HEK293 (cell line): ENCODE measurements at regions not wholly inside any gene's neighbourhood (a gene's known extent, or its start where the extent isn't known, plus 50 kb on each side); places are given as distances from the start of the nearest gene placed in this dataset.

Experiments
- CTCF ChIA-PET: fragments of 350-600 bp; formaldehyde crosslinking; extraction: SDS; loops from one replicate; lab custom pipeline; 2021; ENCODE audit warnings: antibody characterized with exemption; lab: Yijun Ruan, JAX
- POLR2A ChIA-PET: fragments of 300-600 bp; formaldehyde crosslinking; extraction: SDS; loops from one replicate; lab custom pipeline; 2020; ENCODE audit warnings: antibody characterized with exemption, inconsistent platforms; lab: Yijun Ruan, JAX
- H3K27ac ChIP-seq: fragments of 200-500 bp; sonication (Bioruptor generic); 2 replicates; pipeline ENCODE4 v1.5.1; 2014; ENCODE audit warnings: low read depth, low read length, control low read depth, inconsistent platforms; ENCODE audit errors: extremely low read depth
- H3K36me3 ChIP-seq, 2 experiments: fragments of 200-500 bp in 1 of 2; sonication (Bioruptor generic) in 1 of 2; 1 replicate in 1 of 2; 2 replicates in 1 of 2; pipeline ENCODE4 v1.5.1; 2014 to 2017; ENCODE audit warnings: inconsistent platforms in 2 of 2, low read length in 2 of 2; ENCODE audit not compliant: control insufficient read depth in 2 of 2, insufficient read depth in 1 of 2
- H3K4me1 ChIP-seq: fragments of 200-500 bp; sonication (Bioruptor generic); 2 replicates; pipeline ENCODE4 v1.5.1; 2014; ENCODE audit warnings: mild to moderate bottlenecking, low read length, inconsistent platforms; ENCODE audit not compliant: control insufficient read depth, insufficient read depth
- H3K4me3 ChIP-seq: 2 replicates; pipeline ENCODE4 v1.5.1; 2011; ENCODE audit warnings: low read depth, mild to moderate bottlenecking, control low read depth, low read length, moderate library complexity
- H3K9me3 ChIP-seq: fragments of 200-500 bp; sonication (Bioruptor generic); 2 replicates; pipeline ENCODE4 v1.5.1; 2014; ENCODE audit warnings: low read depth, low read length, inconsistent platforms; ENCODE audit not compliant: control insufficient read depth, insufficient read depth
- BCL11B ChIP-seq: fragments of 450-650 bp; formaldehyde crosslinking; IDR thresholded peaks from 2 replicates; pipeline ENCODE4 v1.5.1; 2016; ENCODE audit warnings: low read depth, missing biosample characterization, missing genetic modification characterization
- FEZF1 ChIP-seq: fragments of 450-650 bp; formaldehyde crosslinking; IDR thresholded peaks from 2 replicates; pipeline ENCODE4 v1.5.1; 2016; ENCODE audit warnings: missing biosample characterization, missing genetic modification characterization
- KLF10 ChIP-seq: fragments of 450-650 bp; IDR thresholded peaks from 2 replicates; pipeline ENCODE4 v1.5.1; 2018; ENCODE audit warnings: missing biosample characterization, mild to moderate bottlenecking, missing genetic modification characterization
- PRDM4 ChIP-seq: fragments of 450-650 bp; formaldehyde crosslinking; IDR thresholded peaks from 2 replicates; pipeline ENCODE4 v1.5.1; 2017; ENCODE audit warnings: missing biosample characterization, missing genetic modification characterization
- TCF7L2 ChIP-seq: IDR thresholded peaks from 2 replicates; pipeline ENCODE4 v1.6.1; 2011; ENCODE audit warnings: low read depth, mild to moderate bottlenecking, inconsistent platforms, low read length, moderate library complexity, borderline replicate concordance
- YY2 ChIP-seq: fragments of 450-650 bp; formaldehyde crosslinking; IDR thresholded peaks from 2 replicates; pipeline ENCODE4 v1.5.1; 2016; ENCODE audit warnings: missing biosample characterization, missing genetic modification characterization
- ZBTB20 ChIP-seq: fragments of 450-650 bp; formaldehyde crosslinking; IDR thresholded peaks from 2 replicates; pipeline ENCODE4 v1.5.1; 2016; ENCODE audit warnings: missing biosample characterization, missing genetic modification characterization
- ZBTB8A ChIP-seq: fragments of 450-650 bp; formaldehyde crosslinking; IDR thresholded peaks from 2 replicates; pipeline ENCODE4 v1.5.1; 2016; ENCODE audit warnings: missing biosample characterization, missing genetic modification characterization
- ZNF121 ChIP-seq: fragments of 450-650 bp; formaldehyde crosslinking; IDR thresholded peaks from 2 replicates; pipeline ENCODE4 v1.5.1; 2016; ENCODE audit warnings: missing biosample characterization, missing genetic modification characterization
- ZNF146 ChIP-seq: fragments of 450-650 bp; formaldehyde crosslinking; IDR thresholded peaks from 2 replicates; pipeline ENCODE4 v1.5.1; 2016; ENCODE audit warnings: missing biosample characterization, missing genetic modification characterization
- ZNF184 ChIP-seq: fragments of 450-650 bp; IDR thresholded peaks from 2 replicates; pipeline ENCODE4 v1.5.1; 2018; ENCODE audit warnings: missing biosample characterization, mild to moderate bottlenecking, missing genetic modification characterization
- ZNF2 ChIP-seq: fragments of 450-650 bp; formaldehyde crosslinking; IDR thresholded peaks from 2 replicates; pipeline ENCODE4 v1.5.1; 2016; ENCODE audit warnings: missing biosample characterization, missing genetic modification characterization
- ZNF24 ChIP-seq: fragments of 450-650 bp; formaldehyde crosslinking; IDR thresholded peaks from 2 replicates; pipeline ENCODE4 v1.5.1; 2016; ENCODE audit warnings: missing biosample characterization, missing genetic modification characterization
- ZNF280D ChIP-seq: fragments of 450-650 bp; formaldehyde crosslinking; IDR thresholded peaks from 2 replicates; pipeline ENCODE4 v1.5.1; 2016; ENCODE audit warnings: missing biosample characterization, missing genetic modification characterization
- ZNF341 ChIP-seq: fragments of 450-650 bp; formaldehyde crosslinking; IDR thresholded peaks from 2 replicates; pipeline ENCODE4; 2016; ENCODE audit warnings: low read depth, missing biosample characterization, missing genetic modification characterization
- ZNF362 ChIP-seq: fragments of 450-650 bp; formaldehyde crosslinking; IDR thresholded peaks from 2 replicates; pipeline ENCODE4 v1.5.1; 2016; ENCODE audit warnings: missing biosample characterization, missing genetic modification characterization
- ZNF426 ChIP-seq: fragments of 450-650 bp; formaldehyde crosslinking; IDR thresholded peaks from 2 replicates; pipeline ENCODE4 v1.5.1; 2017; ENCODE audit warnings: missing biosample characterization, missing genetic modification characterization, mild to moderate bottlenecking, inconsistent platforms, moderate library complexity
- ZNF473 ChIP-seq: fragments of 450-650 bp; formaldehyde crosslinking; IDR thresholded peaks from 2 replicates; pipeline ENCODE4 v1.5.1; 2017; ENCODE audit warnings: missing biosample characterization, missing genetic modification characterization
- ZNF513 ChIP-seq: fragments of 450-650 bp; IDR thresholded peaks from 2 replicates; pipeline ENCODE4 v1.5.1; 2018; ENCODE audit warnings: missing biosample characterization, missing genetic modification characterization
- ZNF624 ChIP-seq: fragments of 450-650 bp; formaldehyde crosslinking; IDR thresholded peaks from 2 replicates; pipeline ENCODE4 v1.5.1; 2017; ENCODE audit warnings: missing biosample characterization, missing genetic modification characterization
- ZNF639 ChIP-seq: fragments of 450-650 bp; formaldehyde crosslinking; IDR thresholded peaks from 2 replicates; pipeline ENCODE4 v1.5.1; 2016; ENCODE audit warnings: missing biosample characterization, missing genetic modification characterization
- ZNF692 ChIP-seq: fragments of 450-650 bp; formaldehyde crosslinking; IDR thresholded peaks from 2 replicates; pipeline ENCODE4 v1.5.1; 2016; ENCODE audit warnings: missing biosample characterization, missing genetic modification characterization
- ZNF791 ChIP-seq: fragments of 450-650 bp; formaldehyde crosslinking; IDR thresholded peaks from 2 replicates; pipeline ENCODE4 v1.5.1; 2016; ENCODE audit warnings: missing biosample characterization, missing genetic modification characterization

- CTCF ChIA-PET: interaction anchor here (1.1 to 1.6 kb wide), 2 partner anchors 13 to 51 kb away, joined by 3 read pairs; no protein-coding TSS in a partner anchor
- no peak overlapping the region for H3K27ac ChIP-seq
- H3K4me1 ChIP-seq: no peaks in the 10 kb centered on the region
- no peaks in the 10 kb centered on the region for H3K9me3 ChIP-seq
- TF ChIP-seq ZNF624 (tag by site-specific recombination) (no peak), ZNF692 (tag by site-specific recombination) (no peak), YY2 (tag by site-specific recombination) (no peak), ZNF791 (tag by site-specific recombination) (no peak), ZNF146 (tag by site-specific recombination) (no peak), BCL11B (tag by site-specific recombination) (no peak), KLF10 (tag by site-specific recombination) (no peak), ZNF426 (tag by site-specific recombination) (no peak), ZBTB20 (tag by site-specific recombination) (no peak), ZNF639 (tag by site-specific recombination) (no peak), ZNF362 (tag by site-specific recombination) (no peak), ZNF121 (tag by site-specific recombination) (no peak), TCF7L2 (no peak), ZBTB8A (tag by site-specific recombination) (no peak), PRDM4 (tag by site-specific recombination) (no peak), ZNF473 (no peak), ZNF184 (tag by site-specific recombination) (no peak)
- TF ChIP-seq, all 188 proteins: peak for 0
- H3K4me3 ChIP-seq: no peak overlapping the region
- H3K36me3 ChIP-seq: no peaks in the 10 kb centered on the region
- POLR2A ChIA-PET: no interaction called here
Observed at GRCh38 chr13:24104723-24105122, 55.8 kb upstream of the SPATA13 start.

GRCh38 chr13:24106429-24106828 lies 54.1 kb upstream of the SPATA13 start:
- Histone ChIP-seq H3K4me1 (no peaks in the 10 kb centered on the region), H3K4me3 (no peak overlapping the region), H3K36me3 (no peaks in the 10 kb centered on the region), H3K27ac (no peak overlapping the region), H3K9me3 (no peaks in the 10 kb centered on the region)
- no peak for TF ChIP-seq ZNF2 (tag by site-specific recombination)
- no peak for TF ChIP-seq ZNF341 (tag by site-specific recombination)
- TF ChIP-seq ZNF280D (tag by site-specific recombination): no peak
- no peak for TF ChIP-seq ZNF513 (tag by site-specific recombination)
- TF ChIP-seq FEZF1: 0 out of 2 replicates have a peak, but pooled peaks have one; percentile 10
- TF ChIP-seq ZNF639 (tag by site-specific recombination): no peak
- TF ChIP-seq ZNF24: no peak
- no peak for TF ChIP-seq ZNF791 (tag by site-specific recombination)
- ChIA-PET POLR2A (no interaction called here), CTCF (interaction anchor here (0.6 to 0.8 kb wide), 2 partner anchors 10 to 109 kb away, joined by 3 to 4 read pairs; no protein-coding TSS in a partner anchor)
